GM12874 (cell line): ENCODE measurements at regions not wholly inside any gene's neighbourhood (a gene's known extent, or its start where the extent isn't known, plus 50 kb on each side); places are given as distances from the start of the nearest gene placed in this dataset.

Source experiments
- CTCF ChIP-seq: IDR thresholded peaks from 2 replicates; pipeline ENCODE4 v1.5.1; 2011; ENCODE audit warnings: low read depth, mild to moderate bottlenecking, control low read depth, low read length, moderate library complexity; ENCODE audit not compliant: insufficient read depth

- no peak for TF ChIP-seq CTCF
These were observed 259.7 kb downstream of the HGF start for GRCh38 chr7:81510122-81510521.

GRCh38 chr7:81507221-81507620 lies 262.6 kb downstream of the HGF start:
- TF ChIP-seq CTCF: no peak

- TF ChIP-seq CTCF: no peak
These were observed 263.2 kb downstream of the HGF start for GRCh38 chr7:81506609-81507008.

GRCh38 chr7:81503771-81504170 lies 266.1 kb downstream of the HGF start:
- TF ChIP-seq CTCF: no peak

GRCh38 chr7:81503336-81503735 lies 266.5 kb downstream of the HGF start:
- TF ChIP-seq CTCF: no peak

- no peak for TF ChIP-seq CTCF
These were observed 268.6 kb downstream of the HGF start for GRCh38 chr7:81501220-81501619.

GRCh38 chr7:81500631-81501030 lies 269.2 kb downstream of the HGF start:
- no peak for TF ChIP-seq CTCF
